ENCODE measurements at regions not wholly inside any gene's neighbourhood (a gene's known extent, or its start where the extent isn't known, plus 50 kb on each side); places are given as distances from the start of the nearest gene placed in this dataset.
"Not testable (repeated sequence)": the region's sequence is repeated elsewhere in the genome, so short reads cannot be mapped to it uniquely, and the experiment has no call there.

GRCh38 chr2:37570773-37571586, 100.5 kb downstream of the CDC42EP3 start:
- H3K4me3 ChIP-seq (ENCODE audit: control insufficient read depth, low read depth, low read length): no peak overlapping the region
- DNase-seq (ENCODE audit: low read depth): peak; percentile 97
- TF ChIP-seq, protein P1, sequence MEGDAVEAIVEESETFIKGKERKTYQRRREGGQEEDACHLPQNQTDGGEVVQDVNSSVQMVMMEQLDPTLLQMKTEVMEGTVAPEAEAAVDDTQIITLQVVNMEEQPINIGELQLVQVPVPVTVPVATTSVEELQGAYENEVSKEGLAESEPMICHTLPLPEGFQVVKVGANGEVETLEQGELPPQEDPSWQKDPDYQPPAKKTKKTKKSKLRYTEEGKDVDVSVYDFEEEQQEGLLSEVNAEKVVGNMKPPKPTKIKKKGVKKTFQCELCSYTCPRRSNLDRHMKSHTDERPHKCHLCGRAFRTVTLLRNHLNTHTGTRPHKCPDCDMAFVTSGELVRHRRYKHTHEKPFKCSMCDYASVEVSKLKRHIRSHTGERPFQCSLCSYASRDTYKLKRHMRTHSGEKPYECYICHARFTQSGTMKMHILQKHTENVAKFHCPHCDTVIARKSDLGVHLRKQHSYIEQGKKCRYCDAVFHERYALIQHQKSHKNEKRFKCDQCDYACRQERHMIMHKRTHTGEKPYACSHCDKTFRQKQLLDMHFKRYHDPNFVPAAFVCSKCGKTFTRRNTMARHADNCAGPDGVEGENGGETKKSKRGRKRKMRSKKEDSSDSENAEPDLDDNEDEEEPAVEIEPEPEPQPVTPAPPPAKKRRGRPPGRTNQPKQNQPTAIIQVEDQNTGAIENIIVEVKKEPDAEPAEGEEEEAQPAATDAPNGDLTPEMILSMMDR (conservative IDR thresholded peaks at IDR 0.05; ENCODE audit: control insufficient read depth, insufficient read depth, low read depth, low read length): no peak

DNA sequence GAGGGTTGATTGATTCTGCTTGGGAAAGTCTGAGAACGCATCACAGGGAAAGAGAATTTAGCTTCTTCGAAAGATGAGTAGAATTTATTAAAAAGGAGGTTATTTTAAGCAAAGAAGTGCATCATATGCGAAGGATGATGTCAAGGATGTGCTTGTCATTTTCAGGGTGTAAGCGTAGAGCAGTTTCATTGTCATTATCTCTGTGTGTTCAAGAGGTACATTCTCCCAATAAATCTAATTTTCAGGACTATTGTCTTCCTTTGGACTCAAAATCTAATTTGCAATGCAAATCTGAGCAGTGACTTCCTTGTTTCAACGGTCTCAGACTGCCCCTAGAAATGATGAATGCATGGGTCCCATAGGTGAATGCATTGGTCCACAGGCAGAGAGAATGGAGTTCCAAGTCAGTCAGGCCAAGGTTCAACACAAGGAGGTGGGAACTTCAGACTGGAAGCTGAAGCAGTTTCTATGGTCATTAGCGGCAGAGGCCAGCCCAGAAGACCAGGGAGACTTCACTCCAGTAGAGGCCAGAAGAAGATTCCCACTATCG, 99.8 kb downstream of the CDC42EP3 start:
- no peak overlapping the region for H3K4me3 ChIP-seq (ENCODE audit: control insufficient read depth, low read depth, low read length)
- DNase-seq (ENCODE audit: low read depth): no peak
- TF ChIP-seq, protein P1 (conservative IDR thresholded peaks at IDR 0.05; ENCODE audit: control insufficient read depth, insufficient read depth, low read depth, low read length): no peak

DNA sequence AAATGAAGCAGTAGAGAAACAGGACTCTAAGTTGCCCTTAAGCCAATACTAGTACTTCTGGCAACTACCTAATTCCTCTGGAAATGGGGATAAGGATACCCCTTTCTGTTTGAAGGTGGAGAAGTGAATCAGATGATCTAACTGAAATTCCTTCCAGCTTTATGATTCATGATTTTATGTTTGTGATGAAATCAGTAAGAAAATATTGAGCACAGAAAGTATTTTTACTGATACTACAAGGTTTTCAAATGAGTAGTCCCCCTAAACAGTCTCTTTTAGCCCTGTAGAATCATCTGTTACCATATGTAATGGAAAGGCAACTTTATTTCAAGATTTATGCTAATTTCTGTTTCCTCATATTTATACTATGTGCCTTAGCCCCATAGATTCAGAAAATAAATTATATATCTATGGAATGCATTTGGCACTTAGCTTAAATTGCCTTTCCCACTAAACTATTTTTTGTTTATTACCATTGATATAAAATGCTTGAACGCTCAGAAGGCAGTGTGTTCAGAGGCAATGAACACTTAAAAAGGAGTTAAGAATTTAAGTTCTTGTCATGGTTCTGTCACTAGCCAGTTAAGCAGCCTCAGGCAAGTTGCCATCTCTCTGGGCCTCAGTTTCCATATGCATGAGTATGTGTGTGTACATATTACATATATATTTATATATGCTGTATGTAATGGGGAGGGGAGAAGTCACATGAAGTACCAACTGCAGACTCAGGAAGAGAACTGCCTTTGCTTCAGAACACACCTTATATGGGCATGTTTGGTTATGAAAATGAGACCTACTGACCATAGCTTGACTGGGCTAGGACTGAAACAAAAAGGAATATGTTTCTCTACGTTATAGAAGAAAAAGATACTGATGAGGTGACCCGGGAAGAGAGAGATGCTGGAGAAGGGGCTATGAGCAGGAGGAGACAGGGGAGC, 97.7 kb downstream of the CDC42EP3 start:
- no peak overlapping the region for H3K4me3 ChIP-seq (ENCODE audit: control insufficient read depth, low read depth, low read length)
- TF ChIP-seq, protein P1 (conservative IDR thresholded peaks at IDR 0.05; ENCODE audit: control insufficient read depth, insufficient read depth, low read depth, low read length): no peak
- DNase-seq (ENCODE audit: low read depth): peak; percentile 50

GRCh38 chr2:37575780-37576179, 95.7 kb downstream of the CDC42EP3 start:
- no peak for DNase-seq (ENCODE audit: low read depth)
- TF ChIP-seq, protein P1 (conservative IDR thresholded peaks at IDR 0.05; ENCODE audit: control insufficient read depth, insufficient read depth, low read depth, low read length): peak; percentile 5
- H3K4me3 ChIP-seq (ENCODE audit: control insufficient read depth, low read depth, low read length): no peak overlapping the region

DNA sequence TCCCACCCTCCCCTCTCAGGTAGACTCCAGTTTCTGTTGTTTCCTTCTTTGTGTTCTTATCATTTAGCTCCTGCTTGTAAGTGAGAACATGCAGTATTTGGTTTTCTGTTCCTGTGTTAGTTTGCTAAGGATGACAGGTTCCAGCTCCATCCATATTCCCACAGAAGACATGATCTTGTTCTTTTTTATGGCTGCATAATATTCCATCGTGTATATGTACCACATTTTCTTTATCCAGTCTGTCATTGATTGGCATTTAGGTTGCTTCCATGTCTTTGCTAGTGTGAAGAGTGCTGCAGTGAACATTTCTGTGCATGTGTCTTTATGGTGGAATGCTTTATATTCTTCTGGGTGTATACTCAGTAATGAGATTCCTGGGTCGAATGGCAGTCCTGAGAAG, 95.2 kb downstream of the CDC42EP3 start:
- not testable (repeated sequence) for H3K4me3 ChIP-seq (ENCODE audit: control insufficient read depth, low read depth, low read length); DNase-seq (ENCODE audit: low read depth)

DNA sequence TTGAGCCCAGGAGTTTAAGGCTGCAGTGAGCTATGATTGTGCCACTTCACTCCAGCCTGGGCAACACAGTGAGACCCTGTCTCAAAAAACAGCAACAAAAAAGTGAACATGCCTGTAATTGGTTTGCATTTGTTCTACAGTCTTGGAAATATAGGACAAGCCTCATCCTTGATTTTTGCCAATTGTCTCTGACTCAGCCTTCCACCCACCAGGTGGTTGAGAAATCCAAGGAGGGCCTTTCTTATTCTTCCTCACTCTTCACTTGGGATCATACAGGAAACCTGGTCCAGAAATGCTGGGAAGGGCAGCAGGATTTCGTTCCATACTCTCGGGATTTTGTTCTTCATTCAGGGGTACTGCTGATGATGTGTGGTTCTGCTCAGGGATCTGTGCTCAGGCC, 94.6 kb downstream of the CDC42EP3 start:
- TF ChIP-seq, protein P1 (conservative IDR thresholded peaks at IDR 0.05; ENCODE audit: control insufficient read depth, insufficient read depth, low read depth, low read length): no peak
- H3K4me3 ChIP-seq (ENCODE audit: control insufficient read depth, low read depth, low read length): no peak overlapping the region
- peak; percentile 84 for DNase-seq (ENCODE audit: low read depth)

Measured in fibroblast of mammary gland (primary cell).